Left lung (tissue), 4 donors: ENCODE measurements at regions not wholly inside any gene's neighbourhood (a gene's known extent, or its start where the extent isn't known, plus 50 kb on each side); places are given as distances from the start of the nearest gene placed in this dataset.
A peak's percentile ranks its signal among the peaks of the same experiment; 100 is the strongest.

Experiments used
- ATAC-seq: fragments of 200-7000 bp; cut with Tn5 transposase; one replicate; pipeline ENCODE4 v1.9.1; 2020; ENCODE audit warnings: moderate library complexity
- DNase-seq, 4 donors: peaks; one replicate each; pipeline ENCODE4 v3.0.0-alpha.2; 2013 to 2020
- H3K27ac ChIP-seq, 2 donors: fragments of 200-600 bp; sonication (generic) in 1 of 2; one replicate each; pipeline versions ENCODE4 v1.5.0 to v1.8.0; 2020 to 2021
- H3K27me3 ChIP-seq, 2 donors: fragments of 200-600 bp; sonication (generic) in 1 of 2; one replicate each; pipeline versions ENCODE4 v1.5.0 to v1.8.0; 2020 to 2021
- H3K36me3 ChIP-seq, 2 donors: fragments of 200-600 bp; sonication (generic) in 1 of 2; one replicate each; pipeline versions ENCODE4 v1.5.0 to v1.8.0; 2020 to 2021
- H3K4me1 ChIP-seq, 2 donors: fragments of 200-600 bp; one replicate each; pipeline ENCODE4 v1.8.0; 2021
- H3K4me3 ChIP-seq, 2 donors: fragments of 200-600 bp; sonication (generic) in 1 of 2; one replicate each; pipeline versions ENCODE4 v1.5.0 to v1.8.0; 2020 to 2021; ENCODE audit warnings: mild to moderate bottlenecking in 1 of 2
- H3K9me3 ChIP-seq, 2 donors: fragments of 200-600 bp; sonication (generic) in 1 of 2; one replicate each; pipeline versions ENCODE4 v1.5.0 to v1.8.0; 2020 to 2021
- CTCF ChIP-seq, 2 donors: fragments of 200-600 bp; sonication (generic) in 1 of 2; IDR thresholded peaks; one replicate each; pipeline versions ENCODE4 v1.5.0 to v1.8.0; 2021; ENCODE audit warnings: antibody characterized with exemption in 2 of 2
- intact Hi-C, 2 donors: fragments of 100-400 bp; cut with DNase I; formaldehyde crosslinking; loops; one replicate each; pipeline versions ENCODE4 v1.11.2 to v1.14.2; 2022
- donor health status: DM: no; HTN: yes; CAD: no.
- donor health status: DM: no; HTN: no; CAD: no.

GRCh38 chrX:124736553-124737270, 390.3 kb downstream of the SH2D1A start:
- no peak for ATAC-seq
- Histone ChIP-seq H3K4me1 (no peaks in the 10 kb centered on the region), H3K27me3 (no peaks in the 10 kb centered on the region), H3K36me3 (no peaks in the 10 kb centered on the region), H3K4me3 (no peak overlapping the region), H3K9me3 (no peaks in the 10 kb centered on the region), H3K27ac (no peak overlapping the region)
- no peak for TF ChIP-seq CTCF (IDR thresholded peaks at IDR 0.05)
- DNase-seq: peak in 1 of 4 donors; percentile 33
- intact Hi-C loops: no loop called here

GRCh38 chrX:124737771-124738170, 391.4 kb downstream of the SH2D1A start:
- intact Hi-C loops: no loop called here
- H3K36me3 ChIP-seq: no peaks in the 10 kb centered on the region
- TF ChIP-seq CTCF (IDR thresholded peaks at IDR 0.05): no peak
- H3K4me1 ChIP-seq: no peaks in the 10 kb centered on the region
- DNase-seq: no peak
- no peak overlapping the region for H3K27ac ChIP-seq
- ATAC-seq: no peak
- no peaks in the 10 kb centered on the region for H3K27me3 ChIP-seq
- no peak overlapping the region for H3K4me3 ChIP-seq
- H3K9me3 ChIP-seq: no peaks in the 10 kb centered on the region

- no peaks in the 10 kb centered on the region for H3K4me1 ChIP-seq
- H3K27ac ChIP-seq: no peak overlapping the region
- TF ChIP-seq CTCF (IDR thresholded peaks at IDR 0.05): no peak
- no peaks in the 10 kb centered on the region for H3K27me3 ChIP-seq
- H3K9me3 ChIP-seq: no peaks in the 10 kb centered on the region
- ATAC-seq: no peak
- H3K4me3 ChIP-seq: no peak overlapping the region
- DNase-seq: no peak
- intact Hi-C loops: no loop called here
- no peaks in the 10 kb centered on the region for H3K36me3 ChIP-seq
These were observed 400.9 kb downstream of the SH2D1A start for GRCh38 chrX:124747295-124747694.

DNA sequence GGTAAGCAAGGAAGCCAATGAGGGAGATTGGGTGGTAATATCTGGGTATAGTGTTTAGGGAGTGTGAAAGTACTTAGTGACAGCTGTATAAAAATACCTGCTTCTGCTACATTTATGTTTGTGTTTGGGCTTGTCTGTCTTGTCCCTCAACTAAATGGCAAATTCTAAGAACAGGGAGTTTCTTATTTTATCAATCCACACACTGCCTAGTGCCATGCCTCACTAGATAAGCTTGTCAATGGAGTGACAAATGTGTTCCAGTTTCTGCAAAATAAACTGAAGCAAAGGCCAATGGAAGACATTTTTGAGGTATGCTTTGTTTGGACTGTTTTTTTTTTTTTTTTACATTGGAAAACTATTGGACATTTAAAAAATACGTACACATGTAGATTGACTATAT, 418.0 kb downstream of the SH2D1A start:
- Histone ChIP-seq H3K4me3 (no peak overlapping the region), H3K36me3 (no peaks in the 10 kb centered on the region), H3K4me1 (no peaks in the 10 kb centered on the region), H3K27ac (no peak overlapping the region), H3K9me3 (no peaks in the 10 kb centered on the region), H3K27me3 (no peaks in the 10 kb centered on the region)
- DNase-seq: no peak
- no peak for ATAC-seq
- intact Hi-C loops: no loop called here
- TF ChIP-seq CTCF (IDR thresholded peaks at IDR 0.05): no peak

- H3K36me3 ChIP-seq: no peaks in the 10 kb centered on the region
- no peaks in the 10 kb centered on the region for H3K27me3 ChIP-seq
- TF ChIP-seq CTCF (IDR thresholded peaks at IDR 0.05): no peak
- no peak overlapping the region for H3K4me3 ChIP-seq
- H3K4me1 ChIP-seq: no peaks in the 10 kb centered on the region
- H3K9me3 ChIP-seq: no peaks in the 10 kb centered on the region
- H3K27ac ChIP-seq: no peak overlapping the region
- DNase-seq (peak in 2 of 4 donors; percentile 36 to 56), ATAC-seq (no peak)
- intact Hi-C loops: no loop called here
These were observed 422.8 kb downstream of the SH2D1A start for GRCh38 chrX:124769166-124769565.
